ENCODE measurements at regions not wholly inside any gene's neighbourhood (a gene's known extent, or its start where the extent isn't known, plus 50 kb on each side); places are given as distances from the start of the nearest gene placed in this dataset.
A peak's percentile ranks its signal among the peaks of the same experiment; 100 is the strongest.

DNA sequence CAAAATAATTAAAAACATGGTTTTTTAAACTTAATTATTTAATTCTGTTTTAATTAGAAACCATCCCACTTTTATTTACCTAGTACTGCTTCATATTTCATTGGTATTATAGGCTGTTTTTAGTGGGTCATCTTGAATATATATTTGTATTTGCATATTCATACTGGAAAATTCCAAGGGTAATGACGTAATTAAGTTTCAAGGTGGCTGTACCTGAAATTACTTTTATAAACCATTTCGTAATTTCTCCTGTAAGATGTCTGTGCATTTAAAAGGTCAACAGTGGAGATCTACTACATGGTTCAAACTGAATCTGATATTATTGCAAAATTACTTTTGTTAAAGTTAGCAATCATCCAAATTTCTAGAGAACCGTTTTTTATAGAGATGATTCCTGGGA, 133.8 kb upstream of the NAALADL2 start:
- no peak overlapping the region for H3K4me3 ChIP-seq (replicated peaks; ENCODE audit: low read depth, low read length)
- TF ChIP-seq, protein P1, sequence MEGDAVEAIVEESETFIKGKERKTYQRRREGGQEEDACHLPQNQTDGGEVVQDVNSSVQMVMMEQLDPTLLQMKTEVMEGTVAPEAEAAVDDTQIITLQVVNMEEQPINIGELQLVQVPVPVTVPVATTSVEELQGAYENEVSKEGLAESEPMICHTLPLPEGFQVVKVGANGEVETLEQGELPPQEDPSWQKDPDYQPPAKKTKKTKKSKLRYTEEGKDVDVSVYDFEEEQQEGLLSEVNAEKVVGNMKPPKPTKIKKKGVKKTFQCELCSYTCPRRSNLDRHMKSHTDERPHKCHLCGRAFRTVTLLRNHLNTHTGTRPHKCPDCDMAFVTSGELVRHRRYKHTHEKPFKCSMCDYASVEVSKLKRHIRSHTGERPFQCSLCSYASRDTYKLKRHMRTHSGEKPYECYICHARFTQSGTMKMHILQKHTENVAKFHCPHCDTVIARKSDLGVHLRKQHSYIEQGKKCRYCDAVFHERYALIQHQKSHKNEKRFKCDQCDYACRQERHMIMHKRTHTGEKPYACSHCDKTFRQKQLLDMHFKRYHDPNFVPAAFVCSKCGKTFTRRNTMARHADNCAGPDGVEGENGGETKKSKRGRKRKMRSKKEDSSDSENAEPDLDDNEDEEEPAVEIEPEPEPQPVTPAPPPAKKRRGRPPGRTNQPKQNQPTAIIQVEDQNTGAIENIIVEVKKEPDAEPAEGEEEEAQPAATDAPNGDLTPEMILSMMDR (IDR thresholded peaks at IDR 0.05; ENCODE audit: low read length, missing control alignments), result no peak
- DNase-seq (ENCODE audit: low read depth), result no peak

GRCh38 chr3:174737966-174738365, 121.2 kb upstream of the NAALADL2 start:
- H3K4me3 ChIP-seq (replicated peaks; ENCODE audit: low read depth, low read length), result no peak overlapping the region
- TF ChIP-seq, protein P1 (IDR thresholded peaks at IDR 0.05; ENCODE audit: low read length, missing control alignments), result no peak
- DNase-seq (ENCODE audit: low read depth), result peak; percentile 4

GRCh38 chr3:174749143-174749542, 110.0 kb upstream of the NAALADL2 start:
- DNase-seq (ENCODE audit: low read depth), result no peak
- H3K4me3 ChIP-seq (replicated peaks; ENCODE audit: low read depth, low read length), result no peak overlapping the region
- TF ChIP-seq, protein P1 (IDR thresholded peaks at IDR 0.05; ENCODE audit: low read length, missing control alignments), result no peak

DNA sequence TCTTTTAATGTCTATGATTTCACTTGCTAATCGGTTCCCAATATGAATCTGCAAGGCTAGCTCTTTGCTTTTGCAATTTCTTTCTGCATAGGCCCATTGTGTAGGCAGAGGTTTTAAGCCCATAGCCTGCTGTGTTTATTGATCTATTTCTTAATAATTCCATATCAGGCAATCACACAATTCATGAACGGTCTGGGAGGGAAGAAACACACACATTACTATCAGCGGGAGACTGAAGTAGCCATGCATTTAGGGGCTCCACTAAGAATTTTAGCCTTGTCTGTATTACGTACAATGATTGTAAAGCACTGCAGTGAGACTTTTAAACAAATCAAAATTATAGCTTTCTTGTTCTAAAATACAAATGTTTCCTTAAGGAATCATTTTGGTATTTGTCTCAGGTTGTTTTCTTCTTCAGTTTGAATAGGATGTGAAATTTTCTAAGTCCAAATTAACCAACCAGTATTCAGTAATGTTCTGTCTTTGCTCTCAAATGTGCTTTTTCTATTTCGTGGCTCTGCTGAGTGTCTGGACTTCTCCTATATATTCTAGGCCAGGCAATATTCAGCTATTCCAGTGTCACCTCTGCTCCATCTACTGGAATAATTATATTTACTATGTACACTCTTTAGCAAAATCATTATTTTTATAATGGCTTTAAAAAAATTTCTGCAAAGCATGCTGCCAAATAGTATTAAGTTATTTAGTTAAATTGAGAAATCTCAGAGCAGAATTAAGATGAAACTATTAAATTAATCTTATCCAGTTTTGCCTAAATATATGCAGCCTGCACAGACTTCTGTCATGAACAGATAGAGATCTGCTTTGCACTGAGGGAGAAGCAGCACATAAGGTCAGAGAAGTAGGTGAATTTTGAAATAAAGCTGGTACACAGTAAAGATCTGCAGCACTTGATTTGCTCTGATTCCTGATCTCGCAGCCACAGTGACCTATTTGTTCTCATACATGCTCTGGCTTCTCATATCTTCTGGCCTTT, 103.0 kb upstream of the NAALADL2 start:
- no peak overlapping the region for H3K4me3 ChIP-seq (replicated peaks; ENCODE audit: low read depth, low read length)
- DNase-seq (ENCODE audit: low read depth), result no peak
- TF ChIP-seq, protein P1 (IDR thresholded peaks at IDR 0.05; ENCODE audit: low read length, missing control alignments), result no peak

- DNase-seq (ENCODE audit: low read depth), result no peak
- TF ChIP-seq, protein P1 (IDR thresholded peaks at IDR 0.05; ENCODE audit: low read length, missing control alignments), result no peak
- no peak overlapping the region for H3K4me3 ChIP-seq (replicated peaks; ENCODE audit: low read depth, low read length)
Measured at GRCh38 chr3:174758943-174759342, 100.2 kb upstream of the NAALADL2 start.

DNA sequence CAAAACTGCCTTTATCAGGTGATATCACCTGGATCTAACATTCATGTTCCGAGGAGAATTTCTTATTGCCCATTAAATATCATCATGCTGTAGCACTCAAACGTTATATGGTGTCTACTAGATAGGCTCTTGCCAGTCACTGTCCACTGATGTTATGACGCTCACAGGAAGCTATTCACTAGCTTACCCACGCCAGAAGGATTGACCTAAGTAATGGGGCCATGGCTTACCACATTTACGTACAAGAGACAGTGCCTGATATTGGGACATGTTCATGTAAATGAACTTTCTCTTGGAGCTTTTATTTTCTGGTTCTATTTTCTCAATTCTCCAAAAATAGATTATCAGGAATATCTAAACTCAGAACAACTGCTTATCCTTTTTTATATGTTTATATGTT, 91.7 kb upstream of the NAALADL2 start:
- TF ChIP-seq, protein P1 (IDR thresholded peaks at IDR 0.05; ENCODE audit: low read length, missing control alignments), result no peak
- H3K4me3 ChIP-seq (replicated peaks; ENCODE audit: low read depth, low read length), result no peak overlapping the region
- no peak for DNase-seq (ENCODE audit: low read depth)
